ENCODE measurements at regions not wholly inside any gene's neighbourhood (a gene's known extent, or its start where the extent isn't known, plus 50 kb on each side); places are given as distances from the start of the nearest gene placed in this dataset.

- DNase-seq (ENCODE audit: low read depth, low spot score), result no peak
These were observed 2070.4 kb upstream of the CELF4 start for GRCh38 chr18:39635966-39636365.

DNA sequence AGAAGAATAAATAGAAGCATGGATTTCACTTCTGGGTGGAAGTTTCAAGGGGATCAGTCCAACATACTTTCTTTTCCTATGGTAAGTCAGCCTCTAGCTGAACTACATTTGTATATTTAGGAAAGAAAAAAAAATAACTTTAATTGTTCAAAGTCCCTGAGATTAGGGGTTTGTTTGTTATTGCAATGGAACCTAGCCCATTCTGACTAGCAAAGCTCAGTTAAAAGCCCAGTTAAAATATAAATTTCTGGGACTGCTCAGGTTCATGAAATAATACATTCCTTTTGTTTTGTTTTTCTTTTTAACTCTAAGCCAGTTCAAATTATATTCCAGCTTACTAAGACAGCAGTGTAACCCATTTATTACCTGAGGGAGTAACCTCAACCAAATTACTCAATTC, 2069.6 kb upstream of the CELF4 start:
- DNase-seq (ENCODE audit: low read depth, low spot score), result no peak

DNA sequence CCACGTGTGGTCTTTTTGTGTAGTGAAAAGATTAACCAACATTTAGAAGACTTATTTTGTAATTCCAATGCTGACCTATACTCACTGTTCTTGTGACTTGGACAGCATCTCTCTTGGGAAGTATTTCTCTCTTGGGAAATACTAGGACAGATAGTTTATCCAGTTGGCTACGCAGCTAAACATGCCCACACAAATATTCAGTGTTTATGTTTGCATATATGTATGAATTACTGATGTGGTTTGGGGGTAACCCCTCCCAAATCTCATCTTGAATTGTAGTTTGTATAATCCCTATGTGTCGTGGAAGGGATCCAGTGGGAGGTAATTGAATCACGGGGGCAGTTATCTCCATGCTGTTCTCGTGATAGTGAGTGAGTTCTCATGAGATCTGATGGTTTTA, 2062.3 kb upstream of the CELF4 start:
- no peak for DNase-seq (ENCODE audit: low read depth, low spot score)

DNA sequence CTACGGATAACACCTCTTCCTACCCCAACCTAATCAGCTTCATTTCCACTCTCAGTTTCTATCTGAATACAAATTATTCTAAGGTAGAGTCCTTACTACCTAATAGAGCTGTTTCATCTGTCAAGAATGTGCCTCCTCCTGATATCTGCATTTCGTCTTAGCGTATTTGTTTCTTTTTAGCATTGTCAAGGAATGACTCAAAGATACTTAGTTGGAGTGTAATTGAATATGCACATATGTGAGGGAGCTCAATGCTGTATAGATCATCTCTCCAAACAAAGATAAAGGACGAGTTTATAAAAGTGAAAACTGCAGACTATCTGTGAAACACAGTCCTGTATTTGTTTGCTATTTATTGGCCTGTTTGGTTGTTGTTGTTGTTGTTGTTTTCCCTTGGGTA, 2059.4 kb upstream of the CELF4 start:
- DNase-seq (ENCODE audit: low read depth, low spot score), result no peak

DNA sequence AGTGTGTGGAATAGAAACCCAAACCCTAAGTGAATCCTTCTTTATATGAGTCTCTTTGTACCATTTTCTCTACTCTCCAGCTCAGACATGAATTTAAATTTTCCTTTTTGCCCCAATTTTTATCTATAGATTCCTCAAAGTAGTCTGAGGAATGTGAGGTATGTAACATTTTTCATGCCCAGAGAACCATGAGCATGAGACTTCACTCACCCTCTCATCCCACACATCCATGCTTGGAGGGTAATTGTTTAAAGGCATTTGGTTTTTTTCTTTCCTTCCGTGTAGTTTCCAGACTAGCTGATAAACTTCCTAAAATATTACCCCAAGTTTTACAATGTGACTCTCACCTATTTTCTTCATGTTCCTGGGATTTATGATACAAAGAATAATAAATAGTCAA, 2056.8 kb upstream of the CELF4 start:
- DNase-seq (ENCODE audit: low read depth, low spot score), result no peak

GRCh38 chr18:39620551-39621168, 2055.1 kb upstream of the CELF4 start:
- no peak for DNase-seq (ENCODE audit: low read depth, low spot score)

DNA sequence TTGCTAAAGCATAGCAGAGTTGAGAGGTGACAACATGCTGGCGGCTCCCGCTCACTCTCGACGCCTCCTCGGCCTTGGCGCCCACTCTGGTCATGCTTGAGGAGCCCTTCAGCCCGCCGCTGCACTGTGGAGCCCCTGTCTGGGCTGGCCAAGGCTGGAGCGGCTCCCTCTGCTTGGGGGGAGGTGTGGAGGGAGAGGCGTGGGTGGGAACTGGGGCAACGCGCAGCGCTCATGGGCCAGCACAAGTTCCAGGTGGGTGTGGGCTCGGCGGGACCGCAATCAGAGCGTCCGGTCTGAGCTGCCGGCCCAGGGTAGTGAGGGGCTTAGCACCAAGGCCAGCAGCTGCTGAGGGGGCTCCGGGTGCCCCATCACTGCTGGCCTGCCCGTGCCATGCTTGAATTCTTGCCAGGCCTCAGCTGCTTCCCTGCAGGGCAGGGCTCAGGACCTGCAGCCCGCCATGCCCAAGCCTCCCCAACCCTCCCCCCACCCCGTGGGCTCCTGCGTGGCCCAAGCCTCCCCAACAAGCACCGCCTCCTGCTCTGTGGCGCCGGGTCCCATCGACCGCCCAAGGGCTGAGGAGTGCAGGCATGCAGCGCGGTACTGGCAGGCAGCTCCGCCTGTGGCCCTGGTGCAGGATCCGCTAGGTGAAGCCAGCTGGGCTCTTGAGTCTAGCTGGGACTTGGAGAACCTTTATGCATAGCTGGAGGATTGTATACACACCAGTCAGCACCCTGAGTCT, 2052.8 kb upstream of the CELF4 start:
- DNase-seq (ENCODE audit: low read depth, low spot score), result no peak

- DNase-seq (ENCODE audit: low read depth, low spot score), result no peak
These were observed 2045.9 kb upstream of the CELF4 start for GRCh38 chr18:39611381-39612100.

GRCh38 chr18:39607034-39607433, 2041.4 kb upstream of the CELF4 start:
- DNase-seq (ENCODE audit: low read depth, low spot score), result no peak

DNA sequence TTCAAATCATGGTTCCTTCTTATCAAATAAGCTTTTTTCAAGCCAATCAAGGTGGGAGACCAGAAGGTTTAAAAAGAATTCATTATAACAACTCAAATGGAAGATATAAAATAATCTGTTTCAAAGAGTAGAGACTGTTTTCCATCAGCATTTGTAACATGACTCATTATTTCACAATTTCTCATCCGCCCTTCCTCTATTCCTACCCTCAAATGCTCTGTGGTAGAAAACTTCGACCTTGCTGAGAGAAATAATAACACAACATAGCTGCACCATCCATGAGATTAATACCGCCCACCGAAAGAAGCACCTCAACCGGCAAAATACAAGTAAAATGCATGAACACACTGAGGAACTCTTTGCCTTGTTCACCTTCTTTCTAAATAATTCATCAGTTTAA, 2039.2 kb upstream of the CELF4 start:
- DNase-seq (ENCODE audit: low read depth, low spot score), result no peak

GRCh38 chr18:39602131-39602530, 2036.5 kb upstream of the CELF4 start:
- no peak for DNase-seq (ENCODE audit: low read depth, low spot score)

DNA sequence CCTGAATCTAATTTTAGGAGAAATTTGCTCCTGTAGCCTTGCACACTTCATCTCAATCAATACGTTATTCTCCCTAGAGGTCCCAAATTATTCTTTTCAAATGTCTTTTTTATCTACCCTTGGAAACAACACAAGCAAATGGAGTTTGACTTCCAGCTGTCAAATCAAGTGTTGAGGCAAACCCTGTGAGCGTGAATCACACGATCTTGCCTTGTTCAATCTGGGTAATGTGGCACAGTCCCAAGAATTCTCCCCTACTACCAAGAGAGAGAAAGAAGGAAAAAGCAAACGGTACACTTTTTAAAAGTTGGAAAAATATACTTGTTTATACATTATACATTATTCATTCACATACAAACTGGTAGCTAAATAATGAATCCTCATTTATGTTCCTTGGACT, 2035.3 kb upstream of the CELF4 start:
- no peak for DNase-seq (ENCODE audit: low read depth, low spot score)

DNA sequence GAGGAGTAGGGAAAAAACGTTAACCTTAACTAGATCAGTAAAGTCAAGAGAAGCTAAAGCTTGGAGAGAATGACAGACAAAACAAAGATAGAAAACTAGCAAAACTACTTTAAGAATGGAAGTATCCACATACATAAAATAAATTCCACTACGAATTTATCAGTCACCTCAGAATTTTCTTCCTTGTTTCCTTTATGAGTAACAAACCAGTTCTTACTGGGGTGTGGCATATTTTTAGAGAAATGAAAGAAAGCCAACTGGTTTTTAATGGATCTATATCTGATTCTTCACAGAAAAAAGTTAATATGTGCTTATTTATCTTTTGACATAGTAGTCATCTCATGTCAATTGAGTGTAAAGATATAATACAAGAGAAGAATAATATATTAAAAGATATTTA, 2033.7 kb upstream of the CELF4 start:
- DNase-seq (ENCODE audit: low read depth, low spot score), result no peak

- no peak for DNase-seq (ENCODE audit: low read depth, low spot score)
These were observed 2031.3 kb upstream of the CELF4 start for GRCh38 chr18:39596891-39597290.

DNA sequence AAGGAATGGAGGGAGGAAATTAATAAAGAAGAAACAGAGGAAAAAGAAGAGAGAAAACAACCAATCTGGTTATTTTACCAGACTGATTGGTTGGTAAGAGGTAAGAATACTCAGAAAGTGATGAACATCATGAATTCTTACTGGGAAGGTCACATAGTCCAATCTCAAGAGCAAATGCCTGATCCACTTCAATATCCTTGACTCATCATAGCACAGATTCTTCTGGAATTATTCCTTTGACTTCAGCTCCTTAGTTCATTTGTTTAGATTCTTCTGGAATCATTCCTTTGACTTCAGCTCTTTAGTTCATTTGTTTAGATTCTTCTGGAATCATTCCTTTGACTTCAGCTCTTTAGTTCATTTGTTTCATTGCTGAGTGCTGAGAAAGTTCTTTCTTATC, 2030.6 kb upstream of the CELF4 start:
- no peak for DNase-seq (ENCODE audit: low read depth, low spot score)

GRCh38 chr18:39594206-39594605, 2028.6 kb upstream of the CELF4 start:
- no peak for DNase-seq (ENCODE audit: low read depth, low spot score)

DNA sequence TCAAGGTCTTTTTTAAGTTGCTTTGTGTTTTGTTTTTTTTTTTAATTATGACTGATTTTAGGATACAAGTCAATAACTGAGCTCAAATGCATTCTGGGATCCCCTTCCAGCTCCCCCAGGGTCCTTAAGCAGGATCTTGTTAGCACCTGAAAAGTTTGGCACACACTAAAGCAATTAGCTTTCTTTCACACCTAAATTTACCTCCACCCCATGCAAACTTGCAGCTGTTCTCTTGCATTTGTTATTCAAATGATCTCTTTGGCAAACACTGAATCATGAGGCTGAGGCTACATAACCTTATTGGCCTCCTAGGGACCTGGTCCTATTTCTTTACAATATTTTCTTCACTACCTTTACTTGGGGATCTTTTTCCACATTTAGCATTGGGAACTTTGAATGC, 2026.1 kb upstream of the CELF4 start:
- DNase-seq (ENCODE audit: low read depth, low spot score), result no peak

GRCh38 chr18:39589496-39589895, 2023.9 kb upstream of the CELF4 start:
- DNase-seq (ENCODE audit: low read depth, low spot score), result no peak

- DNase-seq (ENCODE audit: low read depth, low spot score), result no peak
These were observed 2022.0 kb upstream of the CELF4 start for GRCh38 chr18:39587586-39587985.

DNA sequence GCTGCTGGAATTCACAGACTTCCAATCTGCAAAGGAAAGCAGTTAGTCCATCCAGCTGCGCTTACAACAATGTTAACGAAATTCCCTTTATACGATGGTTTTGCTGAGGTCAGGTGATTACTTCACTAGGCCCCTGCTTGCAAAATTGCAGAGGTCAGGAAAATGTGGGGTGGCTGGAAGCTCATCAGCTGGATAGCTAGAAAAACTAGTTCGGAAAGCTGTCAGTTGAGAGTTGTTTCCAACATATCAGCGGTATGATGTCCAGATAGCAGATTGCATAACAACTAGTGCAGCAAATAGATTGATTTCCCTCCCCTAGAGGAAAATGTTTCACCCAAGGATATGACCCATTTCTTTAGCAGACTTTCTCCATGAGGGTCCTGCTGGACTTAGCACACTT, 2021.1 kb upstream of the CELF4 start:
- DNase-seq (ENCODE audit: low read depth, low spot score), result no peak

DNA sequence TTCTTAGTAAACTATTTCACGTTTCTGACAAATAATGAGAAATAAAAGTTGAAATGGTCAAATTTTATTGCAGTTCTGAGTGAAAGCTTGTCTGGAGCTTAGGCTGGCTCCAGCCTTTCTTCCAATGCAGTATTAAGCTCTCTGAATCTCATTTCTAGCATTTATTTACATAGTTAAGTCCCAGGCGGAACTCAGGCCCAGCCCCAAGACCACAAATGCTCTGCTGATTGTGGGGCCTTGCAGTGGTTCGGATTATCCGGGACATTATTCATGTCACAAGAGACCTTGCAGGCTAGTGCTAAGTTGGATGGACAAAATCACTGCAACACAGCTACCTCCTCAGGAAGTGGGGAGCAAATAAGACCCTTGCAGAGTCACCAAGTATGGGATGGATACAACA, 2009.3 kb upstream of the CELF4 start:
- DNase-seq (ENCODE audit: low read depth, low spot score), result no peak

DNA sequence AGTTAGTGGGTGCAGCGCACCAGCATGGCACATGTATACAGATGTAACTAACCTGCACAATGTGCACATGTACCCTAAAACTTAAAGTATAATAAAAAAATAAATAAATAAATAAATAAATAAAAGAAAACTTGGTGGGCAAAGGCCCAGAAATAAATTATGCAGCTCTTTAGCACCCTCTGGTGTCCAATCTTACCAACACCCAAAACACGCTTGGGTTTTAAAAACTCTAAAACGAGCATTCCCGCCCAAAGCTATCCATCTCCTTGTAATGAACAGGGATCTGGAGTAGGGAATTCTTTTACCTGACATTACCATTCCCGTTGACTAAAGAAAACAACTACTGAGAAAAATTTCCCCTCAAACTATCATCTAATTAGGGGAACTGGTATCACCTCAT, 2005.9 kb upstream of the CELF4 start:
- DNase-seq (ENCODE audit: low read depth, low spot score), result no peak
